RPMI7951 (cell line): ENCODE measurements at regions not wholly inside any gene's neighbourhood (a gene's known extent, or its start where the extent isn't known, plus 50 kb on each side); places are given as distances from the start of the nearest gene placed in this dataset.
A peak's percentile ranks its signal among the peaks of the same experiment; 100 is the strongest.

Experiments
- DNase-seq: peaks from one replicate; pipeline ENCODE4 v3.0.0-alpha.2; 2012; ENCODE audit warnings: low read depth

GRCh38 chr3:176562331-176562730 is 635.0 kb downstream of the TBL1XR1 start:
- no peak for DNase-seq

GRCh38 chr3:176561826-176562225 is 635.5 kb downstream of the TBL1XR1 start:
- no peak for DNase-seq

- DNase-seq: no peak
Measured at GRCh38 chr3:176554791-176555654, 642.3 kb downstream of the TBL1XR1 start.

GRCh38 chr3:176554264-176554663 is 643.0 kb downstream of the TBL1XR1 start:
- no peak for DNase-seq

GRCh38 chr3:176526942-176527341 is 670.3 kb downstream of the TBL1XR1 start:
- no peak for DNase-seq

GRCh38 chr3:176526225-176526624 is 671.1 kb downstream of the TBL1XR1 start:
- DNase-seq: no peak

GRCh38 chr3:176523114-176523513 is 674.2 kb downstream of the TBL1XR1 start:
- DNase-seq: no peak

- DNase-seq: no peak
Measured at GRCh38 chr3:176522436-176522835, 674.8 kb downstream of the TBL1XR1 start.

GRCh38 chr3:176521531-176522175 is 675.6 kb downstream of the TBL1XR1 start:
- DNase-seq: peak; percentile 21

GRCh38 chr3:176514297-176514696 is 683.0 kb downstream of the TBL1XR1 start:
- DNase-seq: peak; percentile 49

GRCh38 chr3:176513604-176514003 is 683.7 kb downstream of the TBL1XR1 start:
- DNase-seq: no peak

- no peak for DNase-seq
Measured at GRCh38 chr3:176512037-176512436, 685.2 kb downstream of the TBL1XR1 start.

GRCh38 chr3:176510097-176510496 is 687.2 kb downstream of the TBL1XR1 start:
- no peak for DNase-seq

- DNase-seq: no peak
Measured at GRCh38 chr3:176505878-176506621, 691.2 kb downstream of the TBL1XR1 start.

- no peak for DNase-seq
Measured at GRCh38 chr3:176491084-176491483, 706.2 kb downstream of the TBL1XR1 start.

- DNase-seq: no peak
Measured at GRCh38 chr3:176490357-176490756, 706.9 kb downstream of the TBL1XR1 start.

- no peak for DNase-seq
Measured at GRCh38 chr3:176479248-176479647, 718.0 kb downstream of the TBL1XR1 start.

- DNase-seq: no peak
Measured at GRCh38 chr3:176469694-176470205, 727.5 kb downstream of the TBL1XR1 start.

GRCh38 chr3:176463610-176464009 is 733.7 kb downstream of the TBL1XR1 start:
- no peak for DNase-seq

- DNase-seq: no peak
Measured at GRCh38 chr3:176447369-176447768, 749.9 kb downstream of the TBL1XR1 start.

- DNase-seq: no peak
Measured at GRCh38 chr3:176442326-176442725, 755.0 kb downstream of the TBL1XR1 start.

- no peak for DNase-seq
Measured at GRCh38 chr3:176439729-176440128, 757.6 kb downstream of the TBL1XR1 start.
